NCI-H128 (cell line): ENCODE measurements at regions not wholly inside any gene's neighbourhood (a gene's known extent, or its start where the extent isn't known, plus 50 kb on each side); places are given as distances from the start of the nearest gene placed in this dataset.
"Not testable (repeated sequence)": the region's sequence is repeated elsewhere in the genome, so short reads cannot be mapped to it uniquely, and the experiment has no call there.

Experiments used
- DNase-seq: peaks from one replicate; lab custom pipeline; 2025; ENCODE audit not compliant: unreplicated experiment; lab: John Stamatoyannopoulos, UW

DNA sequence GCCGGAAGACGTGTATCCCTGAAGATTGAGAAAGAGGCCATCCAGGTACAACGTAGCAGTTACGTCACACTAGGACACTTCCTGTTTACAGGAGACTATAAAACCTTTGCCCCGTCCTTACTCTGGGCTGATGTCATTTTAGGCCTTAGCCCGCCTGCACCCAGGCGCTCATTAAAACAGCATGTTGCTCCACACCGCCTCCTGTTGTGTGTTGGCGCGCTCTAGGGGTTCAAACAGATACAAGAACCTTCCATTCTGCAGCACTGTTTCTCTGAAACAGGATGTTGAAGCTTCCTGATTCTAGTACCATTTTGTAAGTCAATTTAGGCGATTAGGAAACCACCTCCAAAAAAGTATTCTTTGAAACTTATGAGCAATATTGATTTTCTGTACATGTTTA, 722.1 kb downstream of the PCDH7 start:
- DNase-seq = no peak

DNA sequence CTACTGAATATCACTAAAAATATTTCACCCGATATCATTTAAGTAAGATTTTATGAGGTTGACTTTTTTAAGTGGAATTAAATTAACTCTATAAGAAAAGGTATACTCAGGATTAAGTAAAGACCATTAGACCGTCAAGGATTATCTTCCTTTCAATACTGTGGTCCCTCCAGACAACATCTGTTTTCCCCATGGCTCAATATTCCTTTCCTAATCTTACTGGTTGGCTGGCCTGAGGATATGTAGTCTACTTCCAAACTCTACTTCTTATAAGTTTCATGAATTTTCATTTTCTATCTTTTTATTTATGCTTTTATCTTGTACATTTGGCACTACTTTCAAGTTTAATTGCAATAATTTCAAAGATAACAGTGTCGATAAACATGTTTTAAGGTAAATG, 725.4 kb downstream of the PCDH7 start:
- DNase-seq = no peak

DNA sequence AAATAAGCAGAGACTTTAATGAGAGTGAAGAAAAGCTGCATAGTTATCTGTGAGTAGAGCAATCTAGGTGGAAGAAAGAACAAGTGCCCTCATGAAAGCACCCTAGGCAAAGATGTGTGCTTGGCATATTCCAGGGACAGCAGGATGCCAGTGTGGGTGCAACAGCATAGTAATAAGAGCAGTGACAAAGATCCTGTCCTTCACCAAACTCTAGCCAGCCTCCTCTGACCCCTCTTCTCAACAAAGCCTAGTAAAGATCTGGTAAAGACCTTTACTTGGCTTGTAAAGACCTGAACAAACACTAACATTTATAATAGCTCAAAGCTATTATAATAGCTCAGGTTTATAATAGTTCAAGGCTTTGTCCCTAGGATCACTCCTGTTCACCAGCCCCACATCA, 735.4 kb downstream of the PCDH7 start:
- DNase-seq = no peak

DNA sequence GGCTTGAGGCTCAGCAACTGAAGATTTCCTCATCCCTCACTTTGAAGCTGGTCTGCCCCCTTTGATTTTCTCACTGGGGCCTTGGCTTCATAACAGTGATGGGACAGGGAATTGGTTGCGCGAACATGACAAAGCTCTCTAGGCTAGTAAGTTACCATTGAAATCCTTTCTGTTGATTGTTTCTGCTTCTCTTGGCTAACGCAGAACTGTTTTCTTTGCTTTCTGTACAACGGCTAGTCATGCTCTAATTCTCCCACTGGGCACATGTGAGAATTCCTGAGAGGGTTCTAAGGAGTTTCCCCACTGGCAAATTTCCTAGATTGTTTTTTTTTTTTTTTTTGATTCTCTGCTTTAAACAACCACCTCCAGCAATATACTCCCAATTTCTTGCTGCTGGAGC, 738.6 kb downstream of the PCDH7 start:
- no peak for DNase-seq

DNA sequence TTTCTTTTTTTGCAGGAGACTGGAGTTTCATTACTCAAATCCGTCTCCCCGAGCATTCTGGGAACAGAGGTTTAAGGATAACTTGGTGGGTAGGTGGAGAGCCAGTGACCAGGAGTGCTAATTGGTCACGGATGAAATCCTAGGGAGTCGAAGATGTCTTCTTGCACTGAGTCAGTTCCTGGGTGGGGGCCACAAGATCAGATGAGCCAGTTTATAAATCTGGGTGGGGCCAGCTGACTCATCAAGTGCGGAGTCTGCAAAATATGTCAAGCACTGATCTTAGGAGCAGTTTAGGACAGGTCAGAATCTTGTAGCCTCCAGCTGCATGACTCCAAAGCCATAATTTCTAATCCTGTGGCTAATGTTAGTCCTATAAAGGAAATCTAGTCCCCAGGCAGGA, 741.3 kb downstream of the PCDH7 start:
- no peak for DNase-seq

DNA sequence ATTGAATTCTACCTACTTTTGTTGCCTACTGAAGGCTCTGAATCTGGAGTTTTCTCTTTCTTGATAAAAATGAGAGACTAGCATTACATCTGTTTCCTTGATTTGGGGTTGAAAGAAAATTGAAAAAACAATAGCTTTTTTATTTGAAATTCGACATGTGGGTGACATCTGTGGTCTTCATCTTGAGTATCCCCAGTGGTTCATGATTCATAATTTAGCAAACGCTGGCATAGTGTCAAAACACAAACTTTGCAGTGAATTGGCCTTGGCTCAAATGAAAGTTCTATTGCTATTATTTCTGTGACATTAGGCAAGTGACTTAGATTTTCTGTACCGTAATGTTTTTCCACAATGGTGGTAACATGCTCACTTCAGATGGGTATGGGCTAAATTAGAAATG, 747.6 kb downstream of the PCDH7 start:
- no peak for DNase-seq

DNA sequence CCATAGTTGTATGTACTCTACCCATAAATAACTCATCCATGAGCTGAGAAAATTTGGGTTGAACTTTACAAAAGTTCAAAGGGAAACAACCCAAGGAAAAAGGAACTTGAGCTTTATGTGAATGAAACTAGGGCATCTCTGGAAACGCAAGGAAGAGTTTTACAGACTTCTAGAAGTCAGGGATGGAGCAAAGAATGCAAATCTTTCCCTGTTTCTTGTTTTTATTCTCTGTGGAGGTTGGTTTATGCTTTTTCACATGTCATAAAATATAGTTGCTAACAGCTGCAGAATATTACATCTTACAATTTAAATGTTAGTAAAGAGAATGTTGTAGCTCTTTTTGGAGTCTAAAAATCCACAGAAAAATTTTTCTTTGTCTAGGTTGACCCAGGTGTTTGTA, 754.1 kb downstream of the PCDH7 start:
- no peak for DNase-seq

DNA sequence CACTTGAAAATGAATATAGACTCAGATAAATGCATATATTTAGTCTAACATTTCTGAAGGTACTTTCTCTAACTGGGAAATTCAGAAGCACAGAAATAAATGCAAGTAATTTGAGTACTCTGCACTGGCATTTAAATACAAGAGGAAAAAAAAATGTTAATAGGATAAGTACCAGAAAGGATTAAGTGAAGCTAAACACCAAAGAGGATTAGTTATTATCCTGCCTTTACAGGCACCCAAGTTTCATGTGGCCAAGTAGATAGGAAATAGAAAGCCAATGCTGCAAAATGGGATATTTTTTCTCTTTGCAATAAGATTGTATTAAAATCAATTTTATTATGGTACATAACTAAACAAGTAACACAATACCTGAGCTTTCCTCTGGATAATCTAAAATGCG, 762.5 kb downstream of the PCDH7 start:
- no peak for DNase-seq

DNA sequence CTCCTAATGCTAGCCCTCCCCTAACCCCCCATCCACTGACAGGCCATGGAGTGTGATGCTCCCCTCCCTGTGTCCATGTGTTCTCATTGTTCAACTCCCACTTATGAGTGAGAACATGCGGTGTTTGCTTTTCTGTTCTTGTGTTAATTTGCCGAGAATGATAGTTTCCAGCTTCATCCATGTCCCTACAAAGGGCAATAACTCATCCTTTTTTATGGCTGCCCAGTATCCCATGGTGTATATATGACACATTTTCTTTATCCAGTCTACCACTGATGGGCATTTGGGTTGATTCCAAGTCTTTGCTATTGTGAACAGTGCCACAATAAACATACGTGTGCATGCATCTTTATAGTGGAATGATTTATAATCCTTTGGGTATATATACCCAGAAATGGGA, 779.0 kb downstream of the PCDH7 start:
- not testable (repeated sequence) for DNase-seq

DNA sequence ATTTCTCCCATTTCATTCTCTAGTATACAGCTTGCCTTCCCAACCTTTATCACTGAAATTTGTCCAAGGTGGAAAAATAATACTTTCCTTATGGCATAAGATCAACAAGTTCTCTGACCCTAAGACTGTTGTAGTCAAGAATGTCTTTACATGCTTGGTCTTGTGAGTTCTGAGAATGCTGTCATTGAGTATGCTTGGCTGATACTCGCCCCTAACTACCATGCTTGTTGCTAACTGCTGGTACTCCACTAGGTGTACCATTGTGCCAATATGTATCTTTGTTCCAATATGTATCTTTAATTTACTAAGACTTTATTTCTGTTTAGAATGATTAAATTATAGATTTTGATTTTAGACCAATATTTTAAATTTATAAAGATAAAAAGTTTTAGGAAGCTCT, 796.4 kb downstream of the PCDH7 start:
- no peak for DNase-seq

DNA sequence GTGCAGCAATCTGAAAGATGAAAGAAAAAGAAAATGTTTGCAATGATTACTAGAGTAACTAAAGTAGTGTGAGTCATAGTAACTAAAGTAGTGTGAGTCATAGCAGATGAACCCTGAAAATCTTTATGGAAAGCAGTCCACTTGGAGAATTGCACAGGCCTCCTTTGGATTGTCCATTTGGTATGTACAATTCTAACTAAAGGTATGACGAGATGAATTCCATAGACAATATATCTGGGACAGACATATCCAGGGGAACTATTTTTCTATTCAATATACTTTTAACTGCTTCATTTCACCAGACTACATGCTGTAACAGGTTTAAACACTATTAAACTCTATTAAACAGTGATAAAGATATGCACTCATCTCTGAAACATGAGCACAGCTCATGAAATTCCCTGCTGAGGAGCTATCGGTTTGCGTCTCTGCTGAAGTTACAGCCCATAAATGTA, 798.7 kb downstream of the PCDH7 start:
- DNase-seq = peak; percentile 7

DNA sequence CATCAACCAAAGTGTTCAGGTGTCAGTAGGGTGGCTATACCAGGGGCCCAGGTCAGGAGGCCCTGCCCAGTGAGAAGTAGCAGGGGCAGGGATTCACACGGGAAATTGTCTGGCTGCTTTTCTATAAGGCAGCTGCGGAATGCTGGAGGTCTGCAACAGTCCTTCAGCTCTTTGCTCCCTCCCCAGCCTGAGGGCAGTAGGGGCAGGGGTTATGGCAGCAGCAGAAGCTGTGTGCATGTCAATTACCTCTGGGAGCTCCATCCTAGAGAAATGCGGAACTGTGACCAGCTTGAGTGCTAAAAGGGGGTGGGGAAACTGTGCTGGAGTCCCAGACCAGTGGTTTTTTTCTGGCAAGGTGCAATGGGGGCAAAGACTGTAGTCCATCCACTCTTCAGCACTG, 810.4 kb downstream of the PCDH7 start:
- DNase-seq = no peak

DNA sequence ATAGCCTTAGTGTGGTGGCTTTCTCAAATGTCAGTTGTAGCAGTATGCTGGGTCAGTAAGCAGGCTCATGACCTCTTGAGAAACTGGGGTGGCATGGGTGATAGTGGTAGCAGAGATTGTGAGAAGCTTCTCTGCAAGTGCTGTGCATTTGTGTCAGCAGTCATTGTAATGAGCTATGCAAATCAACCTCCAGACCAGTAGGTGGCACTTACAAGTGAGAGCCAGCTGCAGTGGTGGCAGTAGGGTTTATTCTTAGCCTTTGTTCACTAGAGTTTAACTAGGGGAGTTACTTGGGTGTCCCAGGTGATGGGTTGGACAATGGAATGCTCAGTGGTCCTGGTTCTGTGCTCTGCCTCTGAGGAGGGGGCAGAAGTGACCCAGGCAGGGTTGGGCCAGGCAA, 818.7 kb downstream of the PCDH7 start:
- no peak for DNase-seq

DNA sequence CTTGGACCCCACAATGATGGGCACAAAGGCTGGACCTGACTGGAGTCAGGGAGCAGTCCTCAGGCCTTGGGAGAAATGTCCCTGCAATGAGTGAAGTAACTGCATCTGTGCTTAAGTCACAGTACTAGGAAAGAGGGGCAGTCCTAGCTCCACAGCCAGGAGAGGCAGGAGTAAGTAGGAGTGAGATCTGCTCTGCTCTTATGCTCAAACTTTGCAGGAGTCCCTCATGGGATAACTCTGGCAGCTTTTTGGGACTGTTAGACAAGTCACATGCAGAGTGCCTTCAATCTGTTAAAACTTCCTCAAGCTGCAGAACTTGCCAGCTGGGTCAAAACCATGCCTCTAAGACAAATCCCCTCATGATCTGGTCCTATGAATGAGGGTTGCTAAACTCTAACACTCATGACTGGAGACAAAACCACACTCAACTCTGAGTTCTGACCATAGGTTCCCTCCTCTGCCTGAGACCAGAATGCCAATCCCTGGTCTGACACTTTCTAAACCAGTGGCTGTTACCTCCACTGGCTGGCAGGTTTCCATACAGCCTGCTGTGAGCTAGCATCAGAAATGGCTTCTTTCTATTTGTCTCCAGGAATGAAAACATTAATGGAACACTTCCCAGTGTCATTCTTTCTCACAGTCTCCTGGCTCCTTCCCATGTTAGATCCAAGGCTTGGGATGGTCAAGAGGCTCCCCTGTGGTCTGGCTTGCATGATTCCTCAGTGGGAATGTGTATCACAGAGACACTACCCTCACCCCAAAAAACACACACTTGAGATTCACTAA, 819.3 kb downstream of the PCDH7 start:
- no peak for DNase-seq

DNA sequence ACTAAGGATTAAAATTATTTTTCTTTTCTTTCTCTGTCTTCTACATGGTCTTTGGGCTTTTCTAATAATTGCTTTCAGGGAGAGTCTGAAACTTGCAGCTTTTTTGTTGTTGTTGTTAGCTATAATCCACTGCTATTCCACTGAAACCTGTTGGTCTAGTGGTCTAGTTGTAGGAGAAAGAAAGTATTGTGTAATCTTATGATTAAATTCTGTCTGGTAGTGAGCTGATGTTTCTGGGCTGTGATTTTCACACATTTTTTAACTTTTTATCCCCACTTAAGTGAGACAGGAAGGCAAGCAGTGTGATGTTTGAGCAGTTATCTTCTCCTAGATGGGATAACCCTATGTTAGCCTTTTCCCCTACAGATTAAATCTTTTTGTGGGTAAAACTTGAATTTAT, 825.2 kb downstream of the PCDH7 start:
- DNase-seq = no peak

DNA sequence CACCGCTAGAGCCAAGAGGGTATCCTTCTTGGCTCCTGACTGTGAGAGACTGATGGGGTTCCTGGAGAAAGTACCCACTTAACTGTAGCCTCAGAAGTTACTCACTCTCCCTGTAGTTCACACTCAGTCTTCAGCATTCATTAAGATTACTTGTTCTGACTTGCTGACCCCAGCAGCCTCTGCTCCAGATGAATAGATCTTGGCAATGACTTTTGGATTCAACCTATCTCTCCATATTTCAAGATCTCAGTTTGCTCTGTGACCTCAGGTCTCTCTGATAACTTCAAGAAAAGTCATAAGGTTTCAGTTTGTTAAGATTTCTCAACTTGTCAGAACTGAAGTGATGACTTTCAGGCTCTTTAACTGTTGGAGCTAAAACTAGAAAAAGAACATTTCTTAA, 825.6 kb downstream of the PCDH7 start:
- DNase-seq = no peak

DNA sequence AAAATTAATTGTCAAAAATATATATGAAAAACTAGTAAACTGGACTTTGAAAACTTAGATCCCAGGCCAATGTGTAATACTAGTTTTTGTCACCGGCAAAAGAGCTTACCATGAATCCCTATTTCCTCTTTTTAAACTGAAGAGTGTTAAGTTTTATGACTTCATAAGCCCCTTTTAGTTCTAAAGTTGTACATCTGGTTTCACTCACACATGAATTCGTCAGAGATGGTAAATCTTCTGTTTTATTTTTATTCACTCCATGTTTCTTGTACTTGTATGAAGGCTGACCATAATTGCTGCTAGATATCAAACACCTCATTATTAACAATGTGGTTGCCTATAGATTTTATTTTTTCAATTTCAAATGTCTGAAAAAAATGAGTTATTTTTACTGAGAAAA, 827.9 kb downstream of the PCDH7 start:
- DNase-seq = no peak

DNA sequence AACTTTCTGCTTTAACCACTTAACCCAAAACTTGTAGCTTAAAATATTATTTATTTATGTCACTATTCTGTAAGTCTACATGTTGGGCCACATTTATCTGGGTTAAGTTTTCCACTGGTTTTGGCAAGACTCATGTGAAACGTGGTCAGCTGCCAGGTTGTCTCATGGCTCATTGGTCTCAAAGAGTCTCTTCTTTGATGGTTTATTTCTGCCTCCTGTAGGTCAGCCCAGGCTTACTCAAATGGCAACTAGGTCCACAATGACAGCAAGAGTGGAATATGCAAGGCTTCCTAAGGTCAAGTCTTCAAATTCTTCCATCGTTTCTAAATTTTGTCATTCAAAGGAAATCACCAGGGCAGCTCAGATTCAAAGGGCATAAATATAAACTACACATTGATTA, 828.7 kb downstream of the PCDH7 start:
- no peak for DNase-seq

DNA sequence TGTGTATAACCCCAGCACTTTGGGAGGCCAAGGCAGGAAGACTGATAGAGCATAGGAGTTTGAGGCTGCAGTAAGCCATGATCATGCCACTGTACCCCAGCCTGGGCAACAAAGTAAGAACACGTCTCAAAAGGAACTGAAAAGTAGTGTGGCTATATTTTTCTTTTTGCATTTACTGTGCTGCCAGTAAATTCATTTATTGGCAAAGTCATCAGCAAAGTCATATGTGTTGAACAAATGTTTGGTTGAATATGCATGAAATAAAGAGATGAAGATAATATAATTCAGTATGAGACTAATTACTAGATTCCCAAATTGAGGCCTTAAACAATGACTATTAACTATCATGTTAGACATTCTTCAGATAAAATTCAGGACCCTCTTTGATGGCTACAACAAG, 829.1 kb downstream of the PCDH7 start:
- no peak for DNase-seq

DNA sequence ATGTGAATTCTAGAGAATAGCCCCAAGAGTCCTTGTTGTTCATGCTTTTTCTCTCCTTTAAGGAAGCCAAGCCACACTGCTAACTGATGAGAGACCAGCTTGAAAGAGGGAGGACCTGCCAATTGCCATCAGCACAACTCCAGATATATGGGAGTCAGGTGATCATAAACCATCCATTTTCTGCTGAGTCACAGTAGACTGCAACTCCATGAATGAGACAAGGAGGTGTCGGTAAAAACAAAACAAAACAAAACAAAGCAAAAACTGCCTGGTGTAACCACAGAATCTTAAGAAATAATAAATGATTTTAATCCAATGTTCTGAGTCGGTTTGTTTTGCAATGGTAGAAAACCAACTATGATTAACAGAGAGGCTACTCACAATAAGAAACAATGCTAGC, 837.3 kb downstream of the PCDH7 start:
- no peak for DNase-seq

DNA sequence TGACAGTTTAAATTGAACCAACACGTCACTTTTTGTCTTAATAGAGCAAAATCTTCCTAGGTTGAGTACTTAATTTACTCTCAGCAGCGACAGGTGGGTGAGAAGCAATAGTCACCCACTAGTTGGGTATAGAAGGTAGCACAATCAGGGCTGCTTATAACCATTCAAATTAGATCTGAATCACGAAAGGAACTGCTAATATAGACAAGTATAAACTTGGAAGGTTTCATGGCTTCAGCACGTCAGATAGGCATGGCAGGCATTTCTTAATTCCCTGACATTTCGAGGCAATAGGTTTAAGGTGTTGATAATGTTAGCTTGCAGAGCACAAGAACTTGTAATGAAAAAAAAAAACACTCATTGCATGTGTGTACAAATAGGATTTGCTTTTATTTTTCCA, 853.4 kb downstream of the PCDH7 start:
- DNase-seq = no peak

DNA sequence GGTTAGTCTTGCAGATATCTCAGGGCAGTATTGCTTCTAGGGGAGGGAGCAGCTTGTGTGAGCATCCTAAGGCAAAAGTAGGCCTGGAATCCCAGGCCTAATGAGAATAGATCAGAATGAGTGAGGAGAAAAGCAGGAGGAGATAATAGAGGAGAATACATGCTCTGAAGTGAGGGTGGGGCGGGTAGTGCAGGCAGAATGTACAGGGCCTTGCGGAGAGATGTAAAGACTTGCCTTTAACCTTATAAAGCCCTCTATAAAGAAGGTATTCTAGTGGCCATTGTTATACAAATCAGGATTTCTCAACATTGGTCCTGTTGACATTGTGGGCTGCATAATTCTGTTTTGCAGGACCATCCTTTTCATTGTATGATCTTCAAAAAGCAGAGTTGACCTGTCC, 855.3 kb downstream of the PCDH7 start:
- no peak for DNase-seq

DNA sequence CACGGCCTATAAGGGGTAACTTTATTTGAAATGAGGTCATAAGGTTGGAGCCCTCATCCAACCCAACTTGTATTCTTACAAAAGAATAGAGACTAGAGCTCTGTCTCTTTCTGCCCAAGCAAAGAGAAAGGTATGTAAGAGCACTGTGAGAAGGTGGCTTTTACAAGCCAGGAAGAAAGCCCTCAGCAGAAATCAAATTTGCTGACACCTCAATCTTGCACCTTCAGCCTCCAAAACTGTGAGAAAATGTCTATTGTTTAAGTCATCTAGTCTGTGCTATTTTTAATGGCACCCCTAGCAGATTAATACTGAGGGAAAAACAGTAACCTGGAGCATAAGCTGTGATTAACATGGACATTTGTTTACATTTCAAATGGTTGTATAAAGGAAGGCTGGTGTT, 860.7 kb downstream of the PCDH7 start:
- DNase-seq = no peak
